ENCODE measurements at regions not wholly inside any gene's neighbourhood (a gene's known extent, or its start where the extent isn't known, plus 50 kb on each side); places are given as distances from the start of the nearest gene placed in this dataset.
"Not testable (repeated sequence)": the region's sequence is repeated elsewhere in the genome, so short reads cannot be mapped to it uniquely, and the experiment has no call there.

DNA sequence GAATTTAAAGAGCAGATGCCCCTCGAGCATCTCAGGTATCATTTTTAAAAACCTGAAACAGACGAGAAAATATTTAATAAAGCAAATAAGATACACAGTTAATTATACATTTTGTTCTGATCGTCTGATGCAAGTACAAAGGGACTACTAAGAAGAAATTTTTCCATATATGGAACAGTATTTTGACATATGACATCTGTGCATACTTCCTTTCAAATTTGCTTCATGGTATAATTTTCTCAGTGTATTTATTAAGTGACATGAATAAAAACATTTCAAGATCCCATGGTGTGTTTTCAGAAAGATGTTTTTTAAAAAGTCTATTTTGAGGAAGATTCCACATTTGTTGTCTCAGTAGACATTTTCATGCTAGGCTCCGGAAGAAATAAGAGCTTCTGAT, 208.1 kb downstream of the VGLL3 start:
- DNase-seq (ENCODE audit: low spot score) (no peak), ATAC-seq (ENCODE audit: low FRiP score) (no peak)
- TF ChIP-seq, protein P1, sequence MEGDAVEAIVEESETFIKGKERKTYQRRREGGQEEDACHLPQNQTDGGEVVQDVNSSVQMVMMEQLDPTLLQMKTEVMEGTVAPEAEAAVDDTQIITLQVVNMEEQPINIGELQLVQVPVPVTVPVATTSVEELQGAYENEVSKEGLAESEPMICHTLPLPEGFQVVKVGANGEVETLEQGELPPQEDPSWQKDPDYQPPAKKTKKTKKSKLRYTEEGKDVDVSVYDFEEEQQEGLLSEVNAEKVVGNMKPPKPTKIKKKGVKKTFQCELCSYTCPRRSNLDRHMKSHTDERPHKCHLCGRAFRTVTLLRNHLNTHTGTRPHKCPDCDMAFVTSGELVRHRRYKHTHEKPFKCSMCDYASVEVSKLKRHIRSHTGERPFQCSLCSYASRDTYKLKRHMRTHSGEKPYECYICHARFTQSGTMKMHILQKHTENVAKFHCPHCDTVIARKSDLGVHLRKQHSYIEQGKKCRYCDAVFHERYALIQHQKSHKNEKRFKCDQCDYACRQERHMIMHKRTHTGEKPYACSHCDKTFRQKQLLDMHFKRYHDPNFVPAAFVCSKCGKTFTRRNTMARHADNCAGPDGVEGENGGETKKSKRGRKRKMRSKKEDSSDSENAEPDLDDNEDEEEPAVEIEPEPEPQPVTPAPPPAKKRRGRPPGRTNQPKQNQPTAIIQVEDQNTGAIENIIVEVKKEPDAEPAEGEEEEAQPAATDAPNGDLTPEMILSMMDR (IDR thresholded peaks at IDR 0.05), result no peak

DNA sequence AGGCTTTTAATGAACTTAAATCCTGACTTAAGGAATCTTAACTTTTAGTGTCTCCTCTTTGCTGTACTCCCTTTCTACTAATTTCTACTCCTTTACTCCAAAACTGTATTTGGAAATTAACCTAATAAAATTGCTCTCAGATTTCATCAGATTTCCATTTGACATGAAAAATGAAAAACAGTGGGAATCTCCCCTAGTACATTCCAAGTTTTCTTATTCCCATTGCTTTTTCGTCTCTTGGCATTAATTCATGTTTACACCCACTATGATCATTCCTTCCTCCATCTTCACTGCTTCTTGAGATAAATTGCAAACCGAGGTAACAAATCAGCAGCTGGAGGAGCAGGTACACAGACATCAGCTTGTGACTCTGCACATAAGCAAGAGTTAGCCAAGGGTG, 208.7 kb downstream of the VGLL3 start:
- no peak for ATAC-seq (ENCODE audit: low FRiP score)
- TF ChIP-seq, protein P1 (IDR thresholded peaks at IDR 0.05), result no peak
- DNase-seq (ENCODE audit: low spot score), result no peak

DNA sequence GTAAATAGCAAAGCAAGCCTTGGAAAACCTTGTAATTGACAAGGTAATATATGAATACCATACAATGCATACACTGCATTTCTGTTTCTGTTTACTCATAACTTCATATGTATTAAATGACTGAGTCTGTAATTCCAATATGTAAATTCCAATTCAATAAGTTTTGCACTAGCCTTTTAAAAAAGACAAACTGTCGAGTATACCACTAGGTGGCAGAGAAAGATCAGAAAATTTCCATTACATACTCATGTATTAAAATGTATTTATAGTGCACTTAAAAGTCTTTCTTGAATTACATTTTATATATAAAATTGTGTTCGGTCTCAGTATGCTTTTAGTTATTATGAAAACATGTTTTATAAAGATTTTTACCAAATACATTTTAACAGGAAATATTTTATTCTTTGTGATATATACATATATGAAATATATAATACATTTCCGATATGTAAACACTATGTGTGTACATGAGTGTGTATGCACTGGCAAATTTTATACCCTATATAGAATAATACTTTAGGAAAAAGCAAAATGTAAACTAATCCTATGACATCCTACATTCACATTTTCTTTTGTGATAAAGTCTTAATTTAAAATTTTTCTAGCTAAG, 216.8 kb downstream of the VGLL3 start:
- TF ChIP-seq, protein P1 (IDR thresholded peaks at IDR 0.05), result no peak
- no peak for DNase-seq (ENCODE audit: low spot score)
- no peak for ATAC-seq (ENCODE audit: low FRiP score)

DNA sequence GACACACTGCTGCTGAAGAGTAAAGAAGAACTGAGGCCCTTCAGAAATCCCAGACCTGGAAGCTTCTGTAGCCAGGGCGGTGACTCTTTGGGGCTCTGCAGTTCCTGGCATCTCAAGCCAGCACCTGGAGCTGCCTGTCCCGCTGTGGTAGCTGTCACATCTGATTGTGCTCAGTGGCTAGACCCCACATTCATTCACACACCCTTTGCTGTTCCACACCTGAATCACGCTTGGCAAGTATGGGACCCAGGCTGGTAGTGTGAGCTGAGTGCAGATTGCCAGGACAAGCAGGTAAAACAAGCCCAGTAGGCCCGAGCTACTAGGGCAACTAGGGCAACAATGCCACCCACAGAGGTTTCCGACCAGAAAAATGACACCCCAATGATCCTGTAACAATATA, 218.2 kb downstream of the VGLL3 start:
- ATAC-seq (ENCODE audit: low FRiP score) (no peak), DNase-seq (ENCODE audit: low spot score) (no peak)

DNA sequence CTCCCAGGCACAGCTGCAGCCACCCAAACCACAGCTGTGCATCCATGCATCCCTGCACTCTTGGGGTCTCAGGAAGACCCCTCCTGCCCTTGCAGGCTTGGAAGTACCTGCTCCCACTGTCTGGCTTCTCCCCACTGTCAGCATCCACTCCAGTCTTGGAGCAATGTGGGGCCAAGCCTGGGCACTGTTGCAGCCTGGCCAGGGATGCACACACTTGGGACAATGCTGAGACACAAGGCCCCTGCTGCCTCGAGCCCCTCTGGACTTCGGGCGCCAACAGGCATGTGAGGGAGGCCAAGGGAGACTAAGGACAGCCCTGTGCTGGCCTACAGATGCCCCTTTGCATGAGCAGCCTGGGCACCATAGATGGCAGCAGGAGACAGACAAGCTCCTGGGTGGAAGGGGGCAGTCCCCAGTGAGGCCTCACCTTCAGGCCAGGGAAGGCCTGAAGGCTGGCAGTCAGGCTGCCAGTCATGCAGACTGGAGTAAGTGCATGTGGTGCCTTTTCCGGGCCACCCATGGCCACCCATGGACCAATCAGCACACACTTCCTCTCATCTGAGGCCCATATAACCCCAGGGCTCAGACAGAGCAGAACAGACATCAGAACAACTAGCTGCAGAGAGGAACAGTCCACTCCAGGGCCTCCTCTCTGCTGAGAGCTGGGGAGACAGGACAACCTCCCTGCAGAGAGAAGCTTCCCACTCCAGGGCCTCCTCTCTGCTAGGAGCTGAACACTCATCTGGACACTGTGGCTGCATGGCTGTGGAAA, 219.0 kb downstream of the VGLL3 start:
- ATAC-seq (ENCODE audit: low FRiP score) (no peak), DNase-seq (ENCODE audit: low spot score) (no peak)
- TF ChIP-seq, protein P1 (IDR thresholded peaks at IDR 0.05), result no peak

More for the DNA sequence above, 218.2 kb downstream of the VGLL3 start:
- TF ChIP-seq, protein P1 (IDR thresholded peaks at IDR 0.05), result no peak

DNA sequence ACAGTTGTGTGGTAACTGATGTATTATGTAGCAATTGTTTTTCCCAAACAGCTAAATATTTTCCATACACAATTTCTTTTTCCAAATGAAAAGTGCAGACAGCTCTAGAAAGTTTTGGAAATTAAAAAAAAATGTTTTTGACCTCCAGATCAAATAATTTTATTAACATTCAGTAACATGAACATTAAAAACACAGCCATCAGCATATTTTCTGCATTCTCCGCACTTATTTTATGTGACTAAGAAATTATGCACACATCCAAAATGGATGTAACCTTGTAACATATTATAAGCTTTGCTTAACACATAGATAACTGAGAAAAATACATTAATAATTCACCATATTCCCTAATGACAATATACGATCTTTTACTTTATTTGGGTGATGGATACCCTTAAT, 224.6 kb downstream of the VGLL3 start:
- DNase-seq (ENCODE audit: low spot score) (no peak), ATAC-seq (ENCODE audit: low FRiP score) (no peak)

DNA sequence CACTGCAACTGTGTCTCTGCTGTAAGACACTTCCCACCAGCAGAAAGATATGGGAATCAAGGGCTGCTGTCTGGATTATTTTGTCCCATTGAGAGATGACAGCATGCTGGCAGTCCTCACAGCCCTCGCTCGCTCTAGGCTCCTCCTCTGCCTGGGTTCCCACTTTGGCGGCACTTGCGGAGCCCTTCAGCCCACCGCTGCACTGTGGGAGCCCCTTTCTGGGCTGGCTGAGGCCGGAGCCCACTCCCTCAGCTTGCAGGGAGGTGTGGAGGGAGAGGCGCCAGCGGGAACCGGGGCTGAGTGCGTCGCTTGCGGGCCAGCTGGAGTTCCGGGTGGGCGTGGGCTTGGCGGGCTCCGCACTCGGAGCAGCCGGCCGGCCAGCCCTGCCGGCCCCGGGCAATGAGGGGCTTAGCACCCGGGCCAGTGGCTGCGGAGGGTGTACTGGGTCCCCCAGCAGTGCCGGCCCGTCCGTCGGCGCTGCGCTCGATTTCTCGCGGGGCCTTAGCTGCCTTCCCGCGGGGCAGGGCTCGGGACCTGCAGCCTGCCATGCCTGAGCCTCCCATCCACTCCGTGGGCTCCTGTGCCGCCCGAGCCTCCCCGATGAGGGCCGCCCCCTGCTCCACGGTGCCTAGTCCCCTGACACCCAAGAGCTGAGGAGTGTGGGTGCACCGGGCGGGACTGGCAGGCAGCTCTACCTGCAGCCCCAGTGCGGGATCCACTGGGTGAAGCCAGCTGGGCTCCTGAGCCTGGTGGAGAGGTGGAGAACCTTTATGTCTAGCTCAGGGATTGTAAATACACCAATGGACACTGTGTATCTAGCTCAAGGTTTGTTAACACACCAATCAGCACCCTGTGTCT, 233.4 kb downstream of the VGLL3 start:
- DNase-seq (ENCODE audit: low spot score); ATAC-seq (ENCODE audit: low FRiP score): not testable (repeated sequence)

More for the DNA sequence above, 224.6 kb downstream of the VGLL3 start:
- TF ChIP-seq, protein P1 (IDR thresholded peaks at IDR 0.05), result no peak

All from omental fat pad (tissue), 3 donors.